Panc1 (cell line): ENCODE measurements at regions not wholly inside any gene's neighbourhood (a gene's known extent, or its start where the extent isn't known, plus 50 kb on each side); places are given as distances from the start of the nearest gene placed in this dataset.

Experiments
- ATAC-seq: fragments of 200-7000 bp; cut with Tn5 transposase; 2 replicates; pipeline ENCODE4 v1.9.1; 2020; ENCODE audit warnings: mild to moderate bottlenecking, moderate library complexity
- BruUV-seq: library from RNA; stranded (reverse); fragments of 400-500 nt; replicated peaks from 2 replicates; lab custom pipeline; 2021; lab: Mats Ljungman, UMichigan
- CTCF ChIA-PET: fragments of 300-600 bp; sonication (Branson Sonifier 250); formaldehyde crosslinking; loops from one replicate; lab custom pipeline; 2022; ENCODE audit warnings: antibody characterized with exemption; lab: Charles Lee
- POLR2A ChIA-PET: fragments of 300-600 bp; sonication (Branson Sonifier 250); formaldehyde crosslinking; loops from one replicate; lab custom pipeline; 2022; ENCODE audit warnings: antibody characterized with exemption; lab: Charles Lee
- DNase-seq: peaks from one replicate; pipeline ENCODE4 v3.0.0-alpha.2; 2010; ENCODE audit warnings: low read depth, low spot score
- H3K27ac ChIP-seq: 2 replicates; pipeline ENCODE4 v1.5.1; 2011; ENCODE audit warnings: mild to moderate bottlenecking, low read length, inconsistent platforms
- H3K27me3 ChIP-seq: fragments of 200-500 bp; sonication (Bioruptor generic); 2 replicates; pipeline ENCODE4 v1.6.0; 2014; ENCODE audit warnings: low read length, inconsistent platforms; ENCODE audit not compliant: control insufficient read depth, insufficient read depth
- H3K36me3 ChIP-seq: fragments of 200-500 bp; sonication (Bioruptor generic); 2 replicates; pipeline ENCODE4 v1.5.1; 2014; ENCODE audit warnings: inconsistent platforms, mild to moderate bottlenecking, low read length, moderate library complexity; ENCODE audit not compliant: control insufficient read depth, insufficient read depth
- H3K4me1 ChIP-seq: 2 replicates; pipeline ENCODE4 v1.5.1; 2011; ENCODE audit warnings: inconsistent platforms, mild to moderate bottlenecking, low read length, moderate library complexity; ENCODE audit not compliant: control insufficient read depth, insufficient read depth
- H3K4me3 ChIP-seq, 2 experiments: 2 replicates each; pipeline ENCODE4 v1.5.1; 2011 to 2012; ENCODE audit warnings: low read depth in 2 of 2, low read length in 2 of 2, mild to moderate bottlenecking in 2 of 2, inconsistent platforms in 1 of 2, moderate library complexity in 1 of 2
- H3K9me3 ChIP-seq: fragments of 200-500 bp; sonication (Bioruptor generic); 2 replicates; pipeline ENCODE4 v1.5.1; 2014; ENCODE audit warnings: low read depth, mild to moderate bottlenecking, inconsistent platforms, low read length, moderate library complexity; ENCODE audit not compliant: control insufficient read depth, insufficient read depth
- POLR2AphosphoS5 ChIP-seq: IDR thresholded peaks from 2 replicates; pipeline ENCODE4 v1.6.1; 2012; ENCODE audit warnings: mild to moderate bottlenecking, low read depth, low read length, moderate library complexity
- REST ChIP-seq, 2 experiments: IDR thresholded peaks; 2 replicates each; pipeline ENCODE4 v1.6.1; 2011 to 2012; ENCODE audit warnings: low read depth in 2 of 2, control low read depth in 1 of 2, low read length in 1 of 2, mild to moderate bottlenecking in 1 of 2, moderate library complexity in 1 of 2; ENCODE audit not compliant: insufficient read depth in 1 of 2
- SIN3A ChIP-seq: IDR thresholded peaks from 2 replicates; pipeline ENCODE4 v1.6.1; 2012; ENCODE audit warnings: low read depth, mild to moderate bottlenecking, low read length, moderate library complexity, borderline replicate concordance; ENCODE audit not compliant: insufficient read depth
- TCF7L2 ChIP-seq: IDR thresholded peaks from 2 replicates; pipeline ENCODE4 v1.6.1; 2011; ENCODE audit warnings: mild to moderate bottlenecking, low read depth, low read length, inconsistent platforms
- in situ Hi-C: cut with HindIII; loops from 2 replicates; pipeline ENCODE4 v1.10.0; 2016; ENCODE audit warnings: low sequenced_read_pairs, low pct_unique_long_range_greater_than_20kb
- intact Hi-C: fragments of 100-400 bp; cut with micrococcal nuclease; formaldehyde crosslinking; loops from one replicate; pipeline ENCODE4 v1.10.0; 2022; ENCODE audit not compliant: unreplicated experiment
- TF ChIP-seq, protein P1 (sequence below): fragments of 450-650 bp; IDR thresholded peaks from 2 replicates; pipeline ENCODE4 v1.5.1; 2017; ENCODE audit warnings: mild to moderate bottlenecking

DNA sequence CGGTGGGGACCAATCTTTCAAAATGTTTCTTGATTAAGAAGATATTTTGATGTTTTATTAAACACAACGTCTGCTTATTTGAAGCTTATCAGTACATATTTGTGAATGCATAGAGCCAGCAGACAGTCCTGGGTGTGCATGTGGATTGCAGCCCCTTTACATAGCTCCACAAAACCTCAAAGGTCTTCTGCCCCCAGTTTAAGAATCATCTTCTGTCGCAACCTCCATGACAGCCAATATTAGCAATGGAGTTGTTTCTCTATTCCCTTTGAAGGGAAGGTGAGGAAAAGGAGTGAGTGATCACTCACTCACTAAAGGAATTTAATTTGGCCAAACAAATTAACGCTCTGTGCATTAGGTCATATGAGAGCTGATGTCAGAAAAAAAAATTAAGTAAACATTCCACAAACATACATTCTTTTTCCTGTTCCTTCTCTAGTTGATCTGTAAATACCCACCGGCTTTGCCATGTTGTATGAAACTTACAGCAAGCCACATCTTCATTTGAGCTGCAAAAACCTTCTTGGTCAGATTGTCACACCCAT is 152.9 kb downstream of the SIM1 start:
- DNase-seq (no peak), ATAC-seq (no peak)
- CTCF ChIA-PET = no interaction called here
- Histone ChIP-seq H3K4me3 (no peak overlapping the region), H3K27me3 (no peaks in the 10 kb centered on the region), H3K36me3 (no peaks in the 10 kb centered on the region), H3K9me3 (no peaks in the 10 kb centered on the region), H3K27ac (no peak overlapping the region), H3K4me1 (no peaks in the 10 kb centered on the region)
- intact Hi-C loops = no loop called here
- in situ Hi-C loops = no loop called here
- no TSS peak for BruUV-seq
- TF ChIP-seq POLR2AphosphoS5 (no peak), REST (IDR thresholded peaks at IDR 0.05; ENCODE audit: insufficient read depth in 1 of 2, low read depth in 2 of 2, low read length in 1 of 2) (no peak), TCF7L2 (no peak), SIN3A (no peak)
- TF ChIP-seq, protein P1, sequence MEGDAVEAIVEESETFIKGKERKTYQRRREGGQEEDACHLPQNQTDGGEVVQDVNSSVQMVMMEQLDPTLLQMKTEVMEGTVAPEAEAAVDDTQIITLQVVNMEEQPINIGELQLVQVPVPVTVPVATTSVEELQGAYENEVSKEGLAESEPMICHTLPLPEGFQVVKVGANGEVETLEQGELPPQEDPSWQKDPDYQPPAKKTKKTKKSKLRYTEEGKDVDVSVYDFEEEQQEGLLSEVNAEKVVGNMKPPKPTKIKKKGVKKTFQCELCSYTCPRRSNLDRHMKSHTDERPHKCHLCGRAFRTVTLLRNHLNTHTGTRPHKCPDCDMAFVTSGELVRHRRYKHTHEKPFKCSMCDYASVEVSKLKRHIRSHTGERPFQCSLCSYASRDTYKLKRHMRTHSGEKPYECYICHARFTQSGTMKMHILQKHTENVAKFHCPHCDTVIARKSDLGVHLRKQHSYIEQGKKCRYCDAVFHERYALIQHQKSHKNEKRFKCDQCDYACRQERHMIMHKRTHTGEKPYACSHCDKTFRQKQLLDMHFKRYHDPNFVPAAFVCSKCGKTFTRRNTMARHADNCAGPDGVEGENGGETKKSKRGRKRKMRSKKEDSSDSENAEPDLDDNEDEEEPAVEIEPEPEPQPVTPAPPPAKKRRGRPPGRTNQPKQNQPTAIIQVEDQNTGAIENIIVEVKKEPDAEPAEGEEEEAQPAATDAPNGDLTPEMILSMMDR = no peak
- POLR2A ChIA-PET = no interaction called here

GRCh38 chr6:100309174-100309573 is 155.5 kb downstream of the SIM1 start:
- Histone ChIP-seq H3K27ac (no peak overlapping the region), H3K4me1 (peaks cover 8% of the 10 kb centered on the region; the same call in 1 of the 2 replicates), H3K4me3 (no peak overlapping the region), H3K36me3 (no peaks in the 10 kb centered on the region), H3K27me3 (no peaks in the 10 kb centered on the region), H3K9me3 (no peaks in the 10 kb centered on the region)
- intact Hi-C loops = no loop called here
- ChIA-PET CTCF (no interaction called here), POLR2A (no interaction called here)
- DNase-seq = no peak
- ATAC-seq = no peak
- BruUV-seq = no TSS peak
- in situ Hi-C loops = no loop called here
- TF ChIP-seq SIN3A (no peak), POLR2AphosphoS5 (no peak), TCF7L2 (no peak), REST (IDR thresholded peaks at IDR 0.05; ENCODE audit: insufficient read depth in 1 of 2, low read depth in 2 of 2, low read length in 1 of 2) (no peak)
- TF ChIP-seq, protein P1 = no peak
